D721Med (cell line): ENCODE measurements at regions not wholly inside any gene's neighbourhood (a gene's known extent, or its start where the extent isn't known, plus 50 kb on each side); places are given as distances from the start of the nearest gene placed in this dataset.

Experiments used
- DNase-seq: peaks from one replicate; pipeline ENCODE4 v3.0.0; 2011; ENCODE audit warnings: low spot score; ENCODE audit not compliant: insufficient read length
- FAIRE-seq: peaks from 2 replicates; lab custom pipeline; 2011; peaks lifted over from hg19 to GRCh38; lab: Jason Lieb, UNC
- CTCF ChIP-seq: IDR thresholded peaks from 2 replicates; pipeline ENCODE4 v1.5.1; 2012; ENCODE audit warnings: mild to moderate bottlenecking, control low read depth; ENCODE audit not compliant: insufficient read depth; ENCODE audit errors: missing control alignments

GRCh38 chr13:82740442-82740841 is 1141.8 kb downstream of the SLITRK1 start:
- FAIRE-seq (no peak), DNase-seq (no peak)
- no peak for TF ChIP-seq CTCF

- TF ChIP-seq CTCF, result peak; percentile 14
- FAIRE-seq (no peak), DNase-seq (no peak)
These were observed 1142.4 kb downstream of the SLITRK1 start for GRCh38 chr13:82739881-82740280.

- DNase-seq (no peak), FAIRE-seq (no peak)
- no peak for TF ChIP-seq CTCF
These were observed 1152.9 kb downstream of the SLITRK1 start for GRCh38 chr13:82729401-82729800.

GRCh38 chr13:82720986-82721385 is 1161.3 kb downstream of the SLITRK1 start:
- DNase-seq, result no peak
- TF ChIP-seq CTCF, result no peak
- no peak for FAIRE-seq

GRCh38 chr13:82719987-82720386 is 1162.3 kb downstream of the SLITRK1 start:
- TF ChIP-seq CTCF, result no peak
- no peak for FAIRE-seq
- no peak for DNase-seq

GRCh38 chr13:82717249-82717648 is 1165.0 kb downstream of the SLITRK1 start:
- no peak for TF ChIP-seq CTCF
- DNase-seq, result no peak
- FAIRE-seq, result peak; percentile 82

- TF ChIP-seq CTCF, result no peak
- DNase-seq (no peak), FAIRE-seq (peak; percentile 73)
These were observed 1168.4 kb downstream of the SLITRK1 start for GRCh38 chr13:82713687-82714405.
